RWPE1 (cell line): ENCODE measurements at regions not wholly inside any gene's neighbourhood (a gene's known extent, or its start where the extent isn't known, plus 50 kb on each side); places are given as distances from the start of the nearest gene placed in this dataset.

Experiments
- CTCF ChIA-PET: fragments of 350-600 bp; sonication (Branson Sonifier 250); formaldehyde crosslinking; extraction: SDS; loops from one replicate; lab custom pipeline; 2021; lab: Yijun Ruan, JAX
- POLR2A ChIA-PET: fragments of 400-600 bp; formaldehyde crosslinking; extraction: SDS; loops from one replicate; lab custom pipeline; 2020; ENCODE audit warnings: antibody characterized with exemption; ENCODE audit not compliant: low non-redundant PET; lab: Yijun Ruan, JAX
- DNase-seq: peaks from one replicate; pipeline ENCODE4 v3.0.0; 2012; ENCODE audit warnings: low spot score
- H3K27ac ChIP-seq: fragments of 450-650 bp; 2 replicates; pipeline ENCODE4 v1.5.1; 2017
- TF ChIP-seq, protein P1 (sequence below): fragments of 450-650 bp; conservative IDR thresholded peaks from 2 replicates; pipeline ENCODE4 v1.5.1; 2017; ENCODE audit warnings: low read depth, mild to moderate bottlenecking

DNA sequence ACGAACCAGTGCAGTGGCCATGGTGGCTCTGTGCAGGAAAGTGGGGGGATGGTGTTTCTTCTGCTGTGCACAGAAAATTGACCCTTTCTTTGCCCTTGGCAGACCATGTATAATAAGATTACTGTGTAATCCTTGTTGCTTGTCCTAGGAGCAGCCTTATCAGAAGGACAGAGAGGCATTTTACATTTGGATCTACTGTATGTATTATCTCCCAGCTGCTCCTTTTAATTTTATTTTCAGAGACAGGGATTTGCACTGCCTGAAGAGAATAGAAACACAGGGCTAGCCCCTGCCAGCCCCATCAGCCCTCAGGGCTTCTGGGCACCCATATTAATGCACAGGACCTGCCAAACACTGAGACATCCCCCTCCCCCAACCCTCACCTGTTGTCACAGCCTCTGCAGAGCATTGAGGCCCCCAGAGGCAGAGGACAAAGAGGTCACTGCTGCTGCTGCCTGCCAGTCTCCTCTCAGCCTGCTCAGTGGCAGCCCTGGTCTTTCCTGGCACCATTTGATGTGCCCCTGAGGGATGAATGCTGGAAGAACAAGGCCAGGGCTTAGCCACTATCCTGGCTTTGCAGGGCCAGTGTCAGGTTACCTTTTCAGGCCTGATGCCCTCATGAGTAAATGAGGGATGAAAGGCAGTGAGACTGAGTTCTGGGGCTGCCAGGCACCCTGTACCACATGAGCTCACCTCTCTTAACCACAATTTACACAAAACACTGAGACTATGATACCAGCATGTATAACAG is 533.4 kb downstream of the NTRK3 start:
- ChIA-PET POLR2A (no interaction called here), CTCF (interaction anchor here (0.7 kb wide), 1 partner anchor 231 kb away, joined by 3 read pairs; no protein-coding TSS in a partner anchor)
- DNase-seq, result no peak
- no peak overlapping the region for H3K27ac ChIP-seq
- TF ChIP-seq, protein P1, sequence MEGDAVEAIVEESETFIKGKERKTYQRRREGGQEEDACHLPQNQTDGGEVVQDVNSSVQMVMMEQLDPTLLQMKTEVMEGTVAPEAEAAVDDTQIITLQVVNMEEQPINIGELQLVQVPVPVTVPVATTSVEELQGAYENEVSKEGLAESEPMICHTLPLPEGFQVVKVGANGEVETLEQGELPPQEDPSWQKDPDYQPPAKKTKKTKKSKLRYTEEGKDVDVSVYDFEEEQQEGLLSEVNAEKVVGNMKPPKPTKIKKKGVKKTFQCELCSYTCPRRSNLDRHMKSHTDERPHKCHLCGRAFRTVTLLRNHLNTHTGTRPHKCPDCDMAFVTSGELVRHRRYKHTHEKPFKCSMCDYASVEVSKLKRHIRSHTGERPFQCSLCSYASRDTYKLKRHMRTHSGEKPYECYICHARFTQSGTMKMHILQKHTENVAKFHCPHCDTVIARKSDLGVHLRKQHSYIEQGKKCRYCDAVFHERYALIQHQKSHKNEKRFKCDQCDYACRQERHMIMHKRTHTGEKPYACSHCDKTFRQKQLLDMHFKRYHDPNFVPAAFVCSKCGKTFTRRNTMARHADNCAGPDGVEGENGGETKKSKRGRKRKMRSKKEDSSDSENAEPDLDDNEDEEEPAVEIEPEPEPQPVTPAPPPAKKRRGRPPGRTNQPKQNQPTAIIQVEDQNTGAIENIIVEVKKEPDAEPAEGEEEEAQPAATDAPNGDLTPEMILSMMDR, result no peak

DNA sequence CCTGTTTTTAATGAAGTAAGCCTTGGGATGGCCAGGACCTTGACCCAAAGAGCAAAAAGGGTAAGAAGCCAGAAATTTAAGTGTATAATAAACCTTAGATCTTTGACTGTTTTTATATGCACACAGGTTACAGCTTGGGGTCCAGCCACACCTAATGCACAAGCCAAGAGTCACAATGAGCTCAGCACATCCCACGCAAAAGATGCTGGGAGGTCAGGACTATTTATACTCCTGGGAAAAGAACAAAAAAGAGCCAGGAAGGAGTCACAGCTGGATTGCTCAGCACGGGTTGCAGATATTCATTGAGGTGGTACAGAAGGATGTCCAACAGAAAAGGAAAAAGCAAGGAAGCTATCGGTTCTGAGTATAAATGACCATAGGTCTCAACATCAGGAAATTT is 536.3 kb downstream of the NTRK3 start:
- no peak overlapping the region for H3K27ac ChIP-seq
- TF ChIP-seq, protein P1, result no peak
- POLR2A ChIA-PET, result no interaction called here
- CTCF ChIA-PET, result no interaction called here
- DNase-seq, result no peak

DNA sequence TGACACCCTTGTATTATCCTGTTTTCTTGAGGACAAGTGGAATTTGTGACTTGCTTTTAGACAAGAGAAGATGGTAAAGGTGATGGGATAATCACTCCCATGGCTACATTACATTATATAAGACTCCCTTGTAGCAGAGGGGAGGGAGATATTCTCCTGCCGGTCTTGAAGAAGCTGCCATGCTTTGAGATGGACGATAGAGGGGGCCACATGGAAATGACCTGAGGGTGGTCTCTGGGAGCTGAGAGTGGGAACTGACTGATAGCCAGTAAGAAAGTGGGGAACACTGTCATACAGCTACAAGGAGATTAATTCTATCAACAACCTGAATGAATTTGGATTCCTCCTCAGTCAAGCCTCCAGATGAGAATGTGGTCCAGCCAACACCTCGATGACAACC is 540.1 kb downstream of the NTRK3 start:
- POLR2A ChIA-PET, result no interaction called here
- DNase-seq, result no peak
- no peak overlapping the region for H3K27ac ChIP-seq
- TF ChIP-seq, protein P1, result no peak
- CTCF ChIA-PET, result no interaction called here

DNA sequence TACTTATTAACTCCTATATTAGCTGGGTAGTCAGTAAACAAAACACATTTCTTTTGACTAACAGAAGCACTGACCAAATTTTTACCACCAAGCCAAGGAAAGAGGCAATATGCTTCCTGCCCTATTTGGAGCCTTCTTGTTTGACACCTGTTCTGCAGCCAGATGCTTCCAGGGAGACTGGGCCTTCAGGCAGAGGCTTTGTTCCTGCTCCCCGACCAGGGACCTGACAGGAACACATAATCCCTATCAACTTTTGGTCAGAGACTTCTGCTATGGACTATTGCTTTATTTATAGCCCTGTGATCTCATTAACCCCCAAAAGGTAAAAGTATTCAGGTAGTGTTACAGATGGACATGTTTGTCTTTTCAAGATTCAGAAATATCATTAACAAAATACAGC is 541.3 kb downstream of the NTRK3 start:
- no peak for DNase-seq
- POLR2A ChIA-PET, result no interaction called here
- CTCF ChIA-PET, result no interaction called here
- no peak overlapping the region for H3K27ac ChIP-seq
- TF ChIP-seq, protein P1, result no peak

DNA sequence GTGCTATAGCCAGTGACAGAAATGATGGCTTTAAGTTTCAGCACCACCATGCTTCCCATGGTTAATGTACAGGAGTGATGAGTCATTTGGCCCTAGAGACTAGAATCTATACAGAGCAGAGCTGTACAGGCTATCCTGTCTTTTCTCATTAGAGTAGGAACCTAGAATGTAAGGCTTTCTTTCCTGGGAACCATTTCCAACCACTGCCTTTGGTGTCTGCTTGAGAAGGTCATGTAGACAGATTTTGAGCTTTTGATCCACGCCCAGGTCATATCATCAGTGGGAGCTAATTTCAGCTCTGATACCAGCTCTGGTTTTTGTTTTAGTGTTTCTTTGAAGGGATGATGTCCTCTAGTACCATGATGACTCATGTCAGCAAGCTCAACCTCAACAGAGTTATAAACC is 543.1 kb downstream of the NTRK3 start:
- TF ChIP-seq, protein P1, result no peak
- no peak for DNase-seq
- H3K27ac ChIP-seq, result no peak overlapping the region
- POLR2A ChIA-PET, result no interaction called here
- CTCF ChIA-PET, result no interaction called here

DNA sequence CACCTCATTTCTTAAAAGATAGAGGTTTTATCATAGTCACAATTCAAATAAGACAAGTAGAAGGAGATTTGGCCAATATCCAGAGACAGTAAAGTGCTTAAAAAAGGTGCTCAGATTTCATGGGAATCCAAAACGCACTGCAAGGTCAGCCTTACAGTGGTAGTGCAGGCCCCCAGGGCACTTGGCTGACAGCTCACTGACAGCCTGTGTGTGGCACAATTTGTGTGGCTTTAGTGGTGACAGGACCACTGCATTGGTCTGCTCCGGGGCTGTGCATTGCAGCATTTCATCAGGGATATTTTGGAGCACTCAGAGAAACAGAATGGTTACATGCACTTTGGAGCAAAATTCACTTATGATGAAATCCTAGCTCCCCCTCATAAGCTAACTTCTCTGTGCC is 544.3 kb downstream of the NTRK3 start:
- ChIA-PET CTCF (interaction anchor here (0.6 kb wide), 1 partner anchor 17 kb away, joined by 5 read pairs; no protein-coding TSS in a partner anchor), POLR2A (no interaction called here)
- no peak for DNase-seq
- TF ChIP-seq, protein P1, result no peak
- H3K27ac ChIP-seq, result no peak overlapping the region
